HEK293 (cell line): ENCODE measurements at regions not wholly inside any gene's neighbourhood (a gene's known extent, or its start where the extent isn't known, plus 50 kb on each side); places are given as distances from the start of the nearest gene placed in this dataset.
"Not testable (repeated sequence)": the region's sequence is repeated elsewhere in the genome, so short reads cannot be mapped to it uniquely, and the experiment has no call there.

ENCODE experiments used
- CTCF ChIA-PET: fragments of 350-600 bp; formaldehyde crosslinking; extraction: SDS; loops from one replicate; lab custom pipeline; 2021; ENCODE audit warnings: antibody characterized with exemption; lab: Yijun Ruan, JAX
- POLR2A ChIA-PET: fragments of 300-600 bp; formaldehyde crosslinking; extraction: SDS; loops from one replicate; lab custom pipeline; 2020; ENCODE audit warnings: antibody characterized with exemption, inconsistent platforms; lab: Yijun Ruan, JAX
- H3K27ac ChIP-seq: fragments of 200-500 bp; sonication (Bioruptor generic); 2 replicates; pipeline ENCODE4 v1.5.1; 2014; ENCODE audit warnings: low read depth, low read length, control low read depth, inconsistent platforms; ENCODE audit errors: extremely low read depth
- H3K36me3 ChIP-seq, 2 experiments: fragments of 200-500 bp in 1 of 2; sonication (Bioruptor generic) in 1 of 2; 1 replicate in 1 of 2; 2 replicates in 1 of 2; pipeline ENCODE4 v1.5.1; 2014 to 2017; ENCODE audit warnings: inconsistent platforms in 2 of 2, low read length in 2 of 2; ENCODE audit not compliant: control insufficient read depth in 2 of 2, insufficient read depth in 1 of 2
- H3K4me1 ChIP-seq: fragments of 200-500 bp; sonication (Bioruptor generic); 2 replicates; pipeline ENCODE4 v1.5.1; 2014; ENCODE audit warnings: mild to moderate bottlenecking, low read length, inconsistent platforms; ENCODE audit not compliant: control insufficient read depth, insufficient read depth
- H3K4me3 ChIP-seq: 2 replicates; pipeline ENCODE4 v1.5.1; 2011; ENCODE audit warnings: low read depth, mild to moderate bottlenecking, control low read depth, low read length, moderate library complexity
- H3K9me3 ChIP-seq: fragments of 200-500 bp; sonication (Bioruptor generic); 2 replicates; pipeline ENCODE4 v1.5.1; 2014; ENCODE audit warnings: low read depth, low read length, inconsistent platforms; ENCODE audit not compliant: control insufficient read depth, insufficient read depth
- HOXD13 ChIP-seq: sonication (generic); formaldehyde crosslinking; IDR thresholded peaks from 2 replicates; pipeline ENCODE4 v1.8.0; 2022; ENCODE audit warnings: missing genetic modification reagents, borderline replicate concordance
- IKZF3 ChIP-seq: fragments of 450-650 bp; IDR thresholded peaks from 2 replicates; pipeline ENCODE4 v1.5.0; 2018; ENCODE audit warnings: missing biosample characterization, mild to moderate bottlenecking, missing genetic modification characterization, moderate library complexity
- MEIS1 ChIP-seq: sonication (generic); formaldehyde crosslinking; IDR thresholded peaks from 2 replicates; pipeline ENCODE4 v1.8.1; 2022; ENCODE audit warnings: missing genetic modification reagents, mild to moderate bottlenecking, borderline replicate concordance
- PRDM1 ChIP-seq: fragments of 450-650 bp; formaldehyde crosslinking; IDR thresholded peaks from 2 replicates; pipeline ENCODE4; 2016; ENCODE audit warnings: missing biosample characterization, missing genetic modification characterization
- REPIN1 ChIP-seq: fragments of 450-650 bp; formaldehyde crosslinking; IDR thresholded peaks from 2 replicates; pipeline ENCODE4 v1.5.1; 2017; ENCODE audit warnings: missing biosample characterization, missing genetic modification characterization, low read depth
- YY2 ChIP-seq: fragments of 450-650 bp; formaldehyde crosslinking; IDR thresholded peaks from 2 replicates; pipeline ENCODE4 v1.5.1; 2016; ENCODE audit warnings: missing biosample characterization, missing genetic modification characterization
- ZFHX2 ChIP-seq: fragments of 450-650 bp; formaldehyde crosslinking; conservative IDR thresholded peaks from 2 replicates; pipeline ENCODE4 v1.5.1; 2016; ENCODE audit warnings: missing biosample characterization, missing genetic modification characterization
- ZNF112 ChIP-seq: fragments of 450-650 bp; formaldehyde crosslinking; IDR thresholded peaks from 2 replicates; pipeline ENCODE4 v1.5.0; 2017; ENCODE audit warnings: missing biosample characterization, missing genetic modification characterization
- ZNF146 ChIP-seq: fragments of 450-650 bp; formaldehyde crosslinking; IDR thresholded peaks from 2 replicates; pipeline ENCODE4 v1.5.1; 2016; ENCODE audit warnings: missing biosample characterization, missing genetic modification characterization
- ZNF202 ChIP-seq: fragments of 450-650 bp; formaldehyde crosslinking; IDR thresholded peaks from 2 replicates; pipeline ENCODE4 v1.5.1; 2016; ENCODE audit warnings: missing biosample characterization, missing genetic modification characterization, borderline replicate concordance
- ZNF324 ChIP-seq: fragments of 450-650 bp; formaldehyde crosslinking; IDR thresholded peaks from 2 replicates; pipeline ENCODE4 v1.5.1; 2016; ENCODE audit warnings: missing biosample characterization, missing genetic modification characterization
- ZNF362 ChIP-seq: fragments of 450-650 bp; formaldehyde crosslinking; IDR thresholded peaks from 2 replicates; pipeline ENCODE4 v1.5.1; 2016; ENCODE audit warnings: missing biosample characterization, missing genetic modification characterization
- ZNF426 ChIP-seq: fragments of 450-650 bp; formaldehyde crosslinking; IDR thresholded peaks from 2 replicates; pipeline ENCODE4 v1.5.1; 2017; ENCODE audit warnings: missing biosample characterization, missing genetic modification characterization, mild to moderate bottlenecking, inconsistent platforms, moderate library complexity
- ZNF433 ChIP-seq: fragments of 450-650 bp; formaldehyde crosslinking; IDR thresholded peaks from 2 replicates; pipeline ENCODE4 v1.5.1; 2016; ENCODE audit warnings: missing biosample characterization, missing genetic modification characterization, low read depth
- ZNF501 ChIP-seq: fragments of 450-650 bp; formaldehyde crosslinking; IDR thresholded peaks from 2 replicates; pipeline ENCODE4 v1.5.1; 2016; ENCODE audit warnings: missing biosample characterization, missing genetic modification characterization
- ZNF580 ChIP-seq: fragments of 450-650 bp; formaldehyde crosslinking; IDR thresholded peaks from 2 replicates; pipeline ENCODE4 v1.5.1; 2016; ENCODE audit warnings: missing biosample characterization, missing genetic modification characterization
- ZNF585B ChIP-seq: fragments of 450-650 bp; formaldehyde crosslinking; IDR thresholded peaks from 2 replicates; pipeline ENCODE4 v1.5.1; 2016; ENCODE audit warnings: missing biosample characterization, missing genetic modification characterization
- ZNF670 ChIP-seq: fragments of 450-650 bp; formaldehyde crosslinking; IDR thresholded peaks from 2 replicates; pipeline ENCODE4 v1.5.1; 2016; ENCODE audit warnings: missing biosample characterization, missing genetic modification characterization, low read depth
- ZNF747 ChIP-seq: fragments of 450-650 bp; formaldehyde crosslinking; IDR thresholded peaks from 2 replicates; pipeline ENCODE4 v1.5.1; 2016; ENCODE audit warnings: missing biosample characterization, missing genetic modification characterization
- ZNF777 ChIP-seq: fragments of 450-650 bp; formaldehyde crosslinking; IDR thresholded peaks from 2 replicates; pipeline ENCODE4 v1.5.1; 2017; ENCODE audit warnings: missing biosample characterization, missing genetic modification characterization, borderline replicate concordance
- ZNF792 ChIP-seq: fragments of 450-650 bp; formaldehyde crosslinking; IDR thresholded peaks from 2 replicates; pipeline ENCODE4 v1.5.1; 2016; ENCODE audit warnings: missing biosample characterization, missing genetic modification characterization
- TF ChIP-seq, protein P1 (sequence below): fragments of 450-650 bp; formaldehyde crosslinking; IDR thresholded peaks from 2 replicates; pipeline ENCODE4 v1.5.1; 2017; ENCODE audit warnings: missing biosample characterization, missing genetic modification characterization

- TF ChIP-seq ZFHX2 (tag by site-specific recombination) (no peak), ZNF426 (tag by site-specific recombination) (no peak), ZNF433 (tag by site-specific recombination) (no peak), PRDM1 (no peak), IKZF3 (tag by site-specific recombination) (no peak), ZNF112 (tag by site-specific recombination) (no peak), ZNF792 (tag by site-specific recombination) (no peak), HOXD13 (CRISPR knock-in tag) (no peak), MEIS1 (CRISPR knock-in tag) (no peak)
Measured at GRCh38 chr7:131681961-131682360, 125.5 kb upstream of the PODXL start (continued).

GRCh38 chr7:131679071-131679470 lies 122.6 kb upstream of the PODXL start:
- POLR2A ChIA-PET, H3K9me3 ChIP-seq: not testable (repeated sequence)

GRCh38 chr7:131676850-131677249 lies 120.4 kb upstream of the PODXL start:
- ChIA-PET CTCF (interaction anchor here (0.9 kb wide), 1 partner anchor 694 kb away, joined by 3 read pairs; no protein-coding TSS in a partner anchor), POLR2A (interaction anchor here (0.7 kb wide), 1 partner anchor 345 kb away, joined by 6 read pairs; no protein-coding TSS in a partner anchor)
- not testable (repeated sequence) for H3K9me3 ChIP-seq, H3K4me3 ChIP-seq, H3K36me3 ChIP-seq, H3K4me1 ChIP-seq, H3K27ac ChIP-seq
- 0 out of 2 replicates have a peak, but pooled peaks have one; percentile 45 for TF ChIP-seq ZNF580 (tag by site-specific recombination)
- TF ChIP-seq ZNF146 (tag by site-specific recombination): peak; percentile 92

More at GRCh38 chr7:131679071-131679470, 122.6 kb upstream of the PODXL start:
- CTCF ChIA-PET: interaction anchor here (0.6 to 1.0 kb wide), 3 partner anchors 10 to 19 kb away, joined by 3 to 5 read pairs (median 3); no protein-coding TSS in a partner anchor
- H3K4me1 ChIP-seq, H3K36me3 ChIP-seq, H3K27ac ChIP-seq, H3K4me3 ChIP-seq: not testable (repeated sequence)

DNA sequence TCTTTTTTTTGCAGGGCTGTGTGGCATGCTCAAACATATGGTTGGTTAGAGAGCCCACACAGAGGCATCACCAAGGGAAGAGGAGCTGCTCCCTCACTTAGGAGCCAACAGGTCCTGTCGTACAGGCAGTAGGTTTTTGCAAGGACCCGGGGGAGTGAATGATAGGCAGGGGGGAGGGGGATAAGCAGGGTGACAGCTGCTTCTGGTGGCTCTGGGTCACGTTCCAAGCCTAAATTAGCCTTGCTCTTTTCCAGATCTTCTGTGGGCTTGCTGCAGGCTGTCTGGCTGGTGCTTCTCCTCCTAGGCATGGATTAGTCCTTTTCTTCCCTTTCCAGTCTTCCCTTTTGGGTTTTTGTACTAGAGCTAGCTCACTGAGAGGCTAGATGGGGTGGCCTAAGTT lies 117.7 kb upstream of the PODXL start:
- POLR2A ChIA-PET: no interaction called here
- CTCF ChIA-PET: no interaction called here
- TF ChIP-seq REPIN1 (tag by site-specific recombination) (no peak), ZNF362 (tag by site-specific recombination) (no peak), ZNF585B (tag by site-specific recombination) (no peak), ZNF777 (tag by site-specific recombination) (no peak)
- TF ChIP-seq, all 188 proteins: peak for 0
- Histone ChIP-seq H3K27ac (no peak overlapping the region), H3K9me3 (no peaks in the 10 kb centered on the region), H3K36me3 (no peaks in the 10 kb centered on the region), H3K4me1 (no peaks in the 10 kb centered on the region), H3K4me3 (no peak overlapping the region)

GRCh38 chr7:131673576-131673975 lies 117.1 kb upstream of the PODXL start:
- Histone ChIP-seq H3K36me3 (no peaks in the 10 kb centered on the region), H3K27ac (no peak overlapping the region), H3K4me1 (no peaks in the 10 kb centered on the region), H3K4me3 (no peak overlapping the region), H3K9me3 (no peaks in the 10 kb centered on the region)
- POLR2A ChIA-PET: no interaction called here
- CTCF ChIA-PET: no interaction called here
- TF ChIP-seq ZNF670: no peak
- TF ChIP-seq, protein P1, sequence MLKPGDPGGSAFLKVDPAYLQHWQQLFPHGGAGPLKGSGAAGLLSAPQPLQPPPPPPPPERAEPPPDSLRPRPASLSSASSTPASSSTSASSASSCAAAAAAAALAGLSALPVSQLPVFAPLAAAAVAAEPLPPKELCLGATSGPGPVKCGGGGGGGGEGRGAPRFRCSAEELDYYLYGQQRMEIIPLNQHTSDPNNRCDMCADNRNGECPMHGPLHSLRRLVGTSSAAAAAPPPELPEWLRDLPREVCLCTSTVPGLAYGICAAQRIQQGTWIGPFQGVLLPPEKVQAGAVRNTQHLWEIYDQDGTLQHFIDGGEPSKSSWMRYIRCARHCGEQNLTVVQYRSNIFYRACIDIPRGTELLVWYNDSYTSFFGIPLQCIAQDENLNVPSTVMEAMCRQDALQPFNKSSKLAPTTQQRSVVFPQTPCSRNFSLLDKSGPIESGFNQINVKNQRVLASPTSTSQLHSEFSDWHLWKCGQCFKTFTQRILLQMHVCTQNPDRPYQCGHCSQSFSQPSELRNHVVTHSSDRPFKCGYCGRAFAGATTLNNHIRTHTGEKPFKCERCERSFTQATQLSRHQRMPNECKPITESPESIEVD (tag by site-specific recombination): no peak
- no peak for TF ChIP-seq ZNF747
- no peak for TF ChIP-seq ZNF501 (tag by site-specific recombination)
- no peak for TF ChIP-seq ZNF202 (tag by site-specific recombination)
- no peak for TF ChIP-seq YY2 (tag by site-specific recombination)
- no peak for TF ChIP-seq ZNF324 (tag by site-specific recombination)
